ENCODE measurements at regions not wholly inside any gene's neighbourhood (a gene's known extent, or its start where the extent isn't known, plus 50 kb on each side); places are given as distances from the start of the nearest gene placed in this dataset.

DNA sequence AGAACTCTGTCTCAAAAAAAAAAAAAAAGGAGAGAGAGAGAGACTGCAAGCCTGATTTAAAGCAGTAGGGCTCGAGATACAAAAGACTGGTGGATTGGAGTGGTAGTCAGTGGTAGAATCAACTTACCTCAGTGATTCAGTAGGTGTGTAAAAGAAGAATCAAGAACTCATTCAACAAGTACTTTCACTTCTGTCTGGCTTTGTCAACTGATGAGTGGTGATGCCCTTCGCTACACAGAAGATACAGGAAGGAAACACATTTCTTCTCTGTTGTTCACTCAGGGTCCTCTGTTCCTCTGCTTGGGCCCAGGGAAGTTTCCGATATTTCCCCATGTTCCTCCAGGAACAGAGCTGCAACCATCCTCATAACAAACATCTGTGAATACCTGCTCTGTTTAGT, 68.6 kb upstream of the COG2 start:
- Mint-ChIP-seq H3K27me3 (peaks cover 21% of the 10 kb centered on the region), H3K9me3 (no peaks in the 10 kb centered on the region), H3K27ac (no peak overlapping the region), H3K36me3 (ENCODE audit: low read depth) (no peaks in the 10 kb centered on the region), H3K4me1 (ENCODE audit: low read depth) (peaks cover under 1% of the 10 kb centered on the region), H3K4me3 (no peak overlapping the region)
- ChIA-PET POLR2A (no interaction called here), CTCF (no interaction called here)
- no peak for DNase-seq
- ATAC-seq = no peak
- intact Hi-C loops (cut with micrococcal nuclease) = no loop called here
- TF ChIP-seq, protein P1, sequence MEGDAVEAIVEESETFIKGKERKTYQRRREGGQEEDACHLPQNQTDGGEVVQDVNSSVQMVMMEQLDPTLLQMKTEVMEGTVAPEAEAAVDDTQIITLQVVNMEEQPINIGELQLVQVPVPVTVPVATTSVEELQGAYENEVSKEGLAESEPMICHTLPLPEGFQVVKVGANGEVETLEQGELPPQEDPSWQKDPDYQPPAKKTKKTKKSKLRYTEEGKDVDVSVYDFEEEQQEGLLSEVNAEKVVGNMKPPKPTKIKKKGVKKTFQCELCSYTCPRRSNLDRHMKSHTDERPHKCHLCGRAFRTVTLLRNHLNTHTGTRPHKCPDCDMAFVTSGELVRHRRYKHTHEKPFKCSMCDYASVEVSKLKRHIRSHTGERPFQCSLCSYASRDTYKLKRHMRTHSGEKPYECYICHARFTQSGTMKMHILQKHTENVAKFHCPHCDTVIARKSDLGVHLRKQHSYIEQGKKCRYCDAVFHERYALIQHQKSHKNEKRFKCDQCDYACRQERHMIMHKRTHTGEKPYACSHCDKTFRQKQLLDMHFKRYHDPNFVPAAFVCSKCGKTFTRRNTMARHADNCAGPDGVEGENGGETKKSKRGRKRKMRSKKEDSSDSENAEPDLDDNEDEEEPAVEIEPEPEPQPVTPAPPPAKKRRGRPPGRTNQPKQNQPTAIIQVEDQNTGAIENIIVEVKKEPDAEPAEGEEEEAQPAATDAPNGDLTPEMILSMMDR (IDR thresholded peaks at IDR 0.05) = no peak

DNA sequence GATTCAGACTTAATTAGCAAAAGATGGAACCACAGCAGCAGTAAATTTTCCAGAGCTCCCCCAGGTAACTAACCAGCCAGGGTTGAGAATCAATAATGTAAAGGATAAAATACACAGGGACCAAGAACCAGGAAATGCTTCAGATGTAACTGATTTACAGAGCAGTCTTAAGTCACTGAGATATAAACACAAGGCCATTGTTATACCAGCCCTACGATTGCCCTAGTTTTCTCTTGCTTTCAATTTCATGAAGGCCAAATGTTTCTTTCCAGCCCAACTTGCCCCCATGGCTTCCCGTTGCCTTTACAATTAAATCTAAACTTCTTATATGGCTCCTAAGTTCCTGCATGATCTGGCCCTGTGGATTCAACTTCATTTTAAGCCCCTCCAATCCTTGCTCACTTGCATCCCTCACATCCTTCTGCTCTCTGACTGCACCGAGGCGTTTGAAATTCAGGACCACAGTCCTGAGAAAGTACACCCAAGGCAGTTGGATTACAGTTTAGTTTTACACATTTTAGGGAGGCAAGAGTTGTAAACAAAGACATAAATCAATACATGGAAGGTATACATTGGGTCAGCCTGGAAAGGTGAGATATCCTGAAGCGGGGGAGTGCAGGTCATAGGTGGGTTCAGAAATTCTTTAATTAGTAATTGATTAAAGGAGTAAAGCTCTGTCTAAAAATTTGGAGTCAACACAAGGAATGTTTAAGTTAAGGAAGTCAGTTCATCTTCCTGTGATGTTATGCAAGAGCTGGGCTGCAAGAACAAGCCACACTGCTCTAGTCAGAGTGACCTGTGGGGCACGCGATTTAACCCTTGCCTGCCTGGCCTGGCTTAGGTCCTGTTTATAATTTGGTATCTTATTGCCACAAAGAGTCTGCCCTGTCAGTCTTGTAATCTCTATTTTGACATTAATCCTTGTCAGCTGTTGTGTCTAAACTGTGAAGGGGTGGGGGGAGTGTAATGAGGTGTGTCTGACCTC, 69.9 kb upstream of the COG2 start:
- Mint-ChIP-seq H3K27ac (no peak overlapping the region), H3K27me3 (peaks cover 19% of the 10 kb centered on the region), H3K9me3 (no peaks in the 10 kb centered on the region), H3K36me3 (ENCODE audit: low read depth) (no peaks in the 10 kb centered on the region), H3K4me3 (no peak overlapping the region), H3K4me1 (ENCODE audit: low read depth) (peaks cover 6% of the 10 kb centered on the region)
- POLR2A ChIA-PET = no interaction called here
- ATAC-seq (no peak), DNase-seq (no peak)
- CTCF ChIA-PET = no interaction called here
- TF ChIP-seq, protein P1 (IDR thresholded peaks at IDR 0.05) = no peak
- intact Hi-C loops (cut with micrococcal nuclease) = no loop called here

- peaks cover 19% of the 10 kb centered on the region for H3K27me3 Mint-ChIP-seq
- ChIA-PET CTCF (no interaction called here), POLR2A (no interaction called here)
- DNase-seq = no peak
- intact Hi-C loops (cut with micrococcal nuclease) = no loop called here
- H3K9me3 Mint-ChIP-seq = no peaks in the 10 kb centered on the region
- peaks cover 6% of the 10 kb centered on the region for H3K4me1 Mint-ChIP-seq (ENCODE audit: low read depth)
- ATAC-seq = no peak
- H3K36me3 Mint-ChIP-seq (ENCODE audit: low read depth) = no peaks in the 10 kb centered on the region
- TF ChIP-seq, protein P1 (IDR thresholded peaks at IDR 0.05) = no peak
- no peak overlapping the region for H3K4me3 Mint-ChIP-seq
- no peak overlapping the region for H3K27ac Mint-ChIP-seq
Measured at GRCh38 chr1:230570724-230571360, 71.4 kb upstream of the COG2 start.

DNA sequence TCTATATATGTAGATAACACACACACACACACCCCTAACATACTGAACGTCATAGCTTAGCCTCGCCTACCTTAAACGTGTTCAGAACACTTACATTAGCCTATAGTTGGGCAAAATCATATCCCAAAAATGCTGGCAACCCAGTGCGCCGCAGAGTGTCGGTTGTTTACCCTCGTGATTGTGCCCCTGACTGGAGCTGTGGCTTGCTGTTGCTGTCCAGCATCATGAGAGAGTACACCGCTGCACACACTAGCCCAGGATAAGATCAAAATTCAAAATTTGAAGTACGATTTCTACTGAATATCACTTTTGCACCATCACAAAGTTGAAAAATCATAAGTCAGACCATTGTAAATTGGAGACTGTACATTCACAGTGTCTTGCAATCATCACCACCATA, 73.1 kb upstream of the COG2 start:
- no peak for ATAC-seq
- ChIA-PET POLR2A (no interaction called here), CTCF (no interaction called here)
- DNase-seq = no peak
- intact Hi-C loops (cut with micrococcal nuclease) = no loop called here
- Mint-ChIP-seq H3K4me1 (ENCODE audit: low read depth) (peaks cover 6% of the 10 kb centered on the region), H3K27ac (no peak overlapping the region), H3K27me3 (peaks cover 29% of the 10 kb centered on the region), H3K9me3 (no peaks in the 10 kb centered on the region), H3K36me3 (ENCODE audit: low read depth) (no peaks in the 10 kb centered on the region), H3K4me3 (no peak overlapping the region)
- TF ChIP-seq, protein P1 (IDR thresholded peaks at IDR 0.05) = no peak

DNA sequence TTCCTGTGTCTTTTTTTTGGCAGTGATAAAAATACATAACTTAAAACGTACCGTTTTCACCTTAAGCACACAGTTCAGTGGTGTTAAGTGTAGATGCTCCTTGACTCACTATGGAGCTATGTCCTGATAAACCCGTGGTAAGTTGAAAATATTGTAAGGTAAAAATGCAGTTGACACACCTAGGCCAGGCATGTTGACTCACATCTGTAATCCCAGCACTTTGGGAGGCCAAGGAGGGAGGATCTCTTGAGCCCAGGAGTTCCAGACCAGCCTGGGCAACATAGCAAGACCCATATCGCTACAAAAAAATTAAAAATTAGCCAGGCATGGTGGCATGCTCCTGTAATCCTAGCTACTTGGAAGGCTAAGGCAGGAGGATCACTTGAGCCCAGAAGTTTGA, 73.6 kb upstream of the COG2 start:
- intact Hi-C loops (cut with micrococcal nuclease) = no loop called here
- ChIA-PET CTCF (no interaction called here), POLR2A (no interaction called here)
- Mint-ChIP-seq H3K9me3 (no peaks in the 10 kb centered on the region), H3K36me3 (ENCODE audit: low read depth) (no peaks in the 10 kb centered on the region), H3K4me3 (no peak overlapping the region), H3K27me3 (peaks cover 30% of the 10 kb centered on the region), H3K27ac (no peak overlapping the region), H3K4me1 (ENCODE audit: low read depth) (peaks cover 6% of the 10 kb centered on the region)
- ATAC-seq (no peak), DNase-seq (no peak)
- TF ChIP-seq, protein P1 (IDR thresholded peaks at IDR 0.05) = no peak
